ENCODE measurements at regions not wholly inside any gene's neighbourhood (a gene's known extent, or its start where the extent isn't known, plus 50 kb on each side); places are given as distances from the start of the nearest gene placed in this dataset.

DNA sequence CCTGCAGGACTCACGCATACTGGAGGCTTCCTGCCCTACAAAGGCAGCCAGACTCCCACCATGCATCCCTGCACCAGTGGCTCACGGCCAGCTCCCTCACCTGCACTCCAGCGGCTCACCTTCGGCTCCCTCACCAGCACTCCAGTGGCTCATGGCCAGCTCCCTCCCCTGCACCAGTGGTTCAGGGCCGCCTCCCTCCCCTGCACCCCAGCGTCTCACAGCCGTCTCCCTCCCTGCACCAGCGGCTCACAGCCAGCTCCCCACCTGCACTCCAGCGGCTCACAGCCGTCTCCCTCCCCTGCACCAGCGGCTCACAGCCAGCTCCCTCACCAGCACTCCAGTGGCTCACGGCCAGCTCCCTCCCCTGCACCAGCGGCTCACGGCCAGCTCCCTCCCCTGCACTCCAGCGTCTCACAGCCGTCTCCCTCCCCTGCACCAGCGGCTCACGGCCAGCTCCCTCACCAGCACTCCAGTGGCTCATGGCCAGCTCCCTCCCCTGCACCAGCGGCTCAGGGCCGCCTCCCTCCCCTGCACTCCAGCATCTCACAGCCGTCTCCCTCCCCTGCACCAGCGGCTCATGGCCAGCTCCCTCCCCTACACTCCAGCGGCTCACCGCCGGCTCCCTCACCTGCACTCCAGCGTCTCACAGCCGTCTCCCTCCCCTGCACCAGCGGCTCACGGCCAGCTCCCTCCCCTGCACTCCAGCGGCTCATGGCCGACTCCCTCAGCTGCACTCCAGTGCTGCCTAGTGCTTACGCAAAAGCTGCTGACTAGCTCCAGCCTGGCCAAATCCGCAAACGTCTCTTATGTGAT, 324.5 kb downstream of the NPHP4 start:
- Mint-ChIP-seq H3K36me3 (ENCODE audit: insufficient read depth) (no peaks in the 10 kb centered on the region), H3K4me1 (ENCODE audit: low read depth) (peaks cover 6% of the 10 kb centered on the region), H3K9me3 (no peaks in the 10 kb centered on the region), H3K4me3 (peak overlapping the region; percentile 10), H3K27me3 (ENCODE audit: low read depth) (peaks cover 2% of the 10 kb centered on the region)
- ATAC-seq, result no peak
- no peak for DNase-seq

DNA sequence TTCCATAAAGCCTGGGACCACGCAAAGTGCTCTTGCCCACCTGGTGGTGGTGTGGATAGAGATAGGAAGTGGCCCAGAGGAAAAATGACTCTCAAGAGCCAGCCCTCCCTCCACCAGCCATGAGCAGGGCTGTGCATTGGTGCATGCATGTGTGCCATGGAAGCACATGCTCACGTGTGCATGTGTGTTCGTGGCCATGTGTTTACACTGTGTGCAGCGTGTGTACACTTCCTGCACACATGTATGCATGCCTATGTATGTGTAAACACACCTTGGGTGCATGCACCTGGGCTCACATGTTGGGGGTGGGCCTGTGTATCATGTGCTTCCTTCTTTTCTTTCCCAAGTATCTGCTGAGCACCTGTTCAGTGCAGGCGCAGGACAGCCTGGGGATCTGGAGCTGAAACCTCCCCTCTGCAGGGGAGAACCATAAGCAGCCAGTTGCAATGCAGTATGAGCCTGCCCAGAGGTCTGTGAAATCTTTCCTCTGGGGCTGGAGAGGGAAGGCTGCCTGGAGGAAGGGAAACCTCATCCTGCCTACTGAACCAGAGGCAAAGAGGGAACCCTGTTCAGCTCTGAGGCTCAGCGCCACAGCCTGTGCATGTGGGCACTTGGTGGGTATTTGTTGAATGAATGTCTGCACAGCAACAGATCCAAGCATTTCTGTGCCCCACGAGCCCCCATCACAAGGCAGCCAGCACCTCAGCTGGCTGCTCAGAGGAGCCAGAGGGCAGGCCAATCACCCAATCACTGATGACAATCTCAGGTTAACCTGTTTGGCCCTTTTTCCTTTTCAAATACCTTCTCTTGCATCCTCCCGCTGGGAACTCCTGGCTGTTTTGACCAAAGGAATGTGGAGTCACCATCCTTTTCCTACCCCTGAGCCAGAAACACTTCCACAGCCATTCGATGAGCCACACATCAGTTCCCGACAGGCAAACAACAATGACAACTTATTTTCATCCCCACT, 327.0 kb downstream of the NPHP4 start:
- no peaks in the 10 kb centered on the region for H3K36me3 Mint-ChIP-seq (ENCODE audit: insufficient read depth)
- ATAC-seq (no peak), DNase-seq (no peak)
- peaks cover 9% of the 10 kb centered on the region for H3K4me1 Mint-ChIP-seq (ENCODE audit: low read depth)
- H3K27me3 Mint-ChIP-seq (ENCODE audit: low read depth), result peaks cover 6% of the 10 kb centered on the region
- H3K4me3 Mint-ChIP-seq, result no peak overlapping the region
- H3K9me3 Mint-ChIP-seq, result no peaks in the 10 kb centered on the region

DNA sequence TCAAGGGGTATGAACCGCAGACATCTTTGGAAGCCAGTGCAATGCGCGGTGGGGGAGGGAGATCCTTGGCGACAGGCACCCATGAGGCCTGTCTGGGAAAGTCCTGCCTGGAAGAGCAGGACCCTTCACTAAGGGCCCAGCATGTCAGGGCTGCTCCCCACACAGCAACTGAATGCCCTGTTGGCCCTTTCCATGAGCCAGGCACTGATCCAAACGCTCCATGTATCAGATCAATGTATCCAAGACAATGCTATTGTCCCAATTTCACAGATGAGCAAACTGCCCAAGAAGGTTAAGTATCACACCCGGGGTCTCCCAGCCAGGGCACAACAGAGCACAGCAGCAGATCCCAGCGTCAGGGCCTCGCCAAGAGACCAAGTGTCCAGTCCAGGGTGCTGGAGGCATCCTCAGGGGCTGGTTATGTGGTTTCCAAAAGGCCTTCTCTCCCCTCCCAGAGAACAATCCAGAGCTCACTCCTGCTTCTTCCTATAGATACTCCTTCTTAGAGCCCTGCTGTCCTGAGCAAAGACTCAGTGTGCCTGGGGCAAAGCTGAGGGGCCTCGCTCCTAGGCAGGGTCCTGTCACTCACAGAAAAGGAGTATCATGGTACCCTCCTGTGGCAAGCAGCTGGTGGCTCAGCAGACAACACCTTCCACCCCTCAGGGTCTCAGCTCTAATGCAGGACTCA, 328.0 kb downstream of the NPHP4 start:
- no peak for DNase-seq
- peaks cover 9% of the 10 kb centered on the region for H3K4me1 Mint-ChIP-seq (ENCODE audit: low read depth)
- ATAC-seq, result no peak
- H3K36me3 Mint-ChIP-seq (ENCODE audit: insufficient read depth), result no peaks in the 10 kb centered on the region
- H3K4me3 Mint-ChIP-seq, result no peak overlapping the region
- no peaks in the 10 kb centered on the region for H3K9me3 Mint-ChIP-seq
- H3K27me3 Mint-ChIP-seq (ENCODE audit: low read depth), result peaks cover 6% of the 10 kb centered on the region

DNA sequence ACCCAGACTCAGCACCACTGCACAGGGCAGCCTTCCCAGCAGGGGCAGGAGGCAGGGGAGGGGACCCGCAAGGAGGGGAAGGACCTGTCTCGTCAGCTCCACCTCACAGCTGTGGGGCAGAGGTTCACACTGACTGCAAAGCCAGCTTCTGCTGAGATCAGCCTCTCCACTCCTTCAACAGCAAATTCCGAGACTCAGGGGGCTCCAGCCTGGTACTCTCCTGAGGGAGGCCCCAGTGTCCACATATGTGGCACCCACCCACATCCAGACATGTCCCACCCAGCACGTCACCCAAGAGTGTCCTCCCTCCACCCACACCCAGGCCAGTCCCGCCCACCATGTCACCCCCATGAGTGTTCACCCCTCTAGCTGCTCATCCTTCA, 329.5 kb downstream of the NPHP4 start:
- no peaks in the 10 kb centered on the region for H3K36me3 Mint-ChIP-seq (ENCODE audit: insufficient read depth)
- H3K4me1 Mint-ChIP-seq (ENCODE audit: low read depth), result peaks cover 5% of the 10 kb centered on the region
- peaks cover 3% of the 10 kb centered on the region for H3K27me3 Mint-ChIP-seq (ENCODE audit: low read depth)
- ATAC-seq, result no peak
- no peak for DNase-seq
- no peaks in the 10 kb centered on the region for H3K9me3 Mint-ChIP-seq
- H3K4me3 Mint-ChIP-seq, result no peak overlapping the region

DNA sequence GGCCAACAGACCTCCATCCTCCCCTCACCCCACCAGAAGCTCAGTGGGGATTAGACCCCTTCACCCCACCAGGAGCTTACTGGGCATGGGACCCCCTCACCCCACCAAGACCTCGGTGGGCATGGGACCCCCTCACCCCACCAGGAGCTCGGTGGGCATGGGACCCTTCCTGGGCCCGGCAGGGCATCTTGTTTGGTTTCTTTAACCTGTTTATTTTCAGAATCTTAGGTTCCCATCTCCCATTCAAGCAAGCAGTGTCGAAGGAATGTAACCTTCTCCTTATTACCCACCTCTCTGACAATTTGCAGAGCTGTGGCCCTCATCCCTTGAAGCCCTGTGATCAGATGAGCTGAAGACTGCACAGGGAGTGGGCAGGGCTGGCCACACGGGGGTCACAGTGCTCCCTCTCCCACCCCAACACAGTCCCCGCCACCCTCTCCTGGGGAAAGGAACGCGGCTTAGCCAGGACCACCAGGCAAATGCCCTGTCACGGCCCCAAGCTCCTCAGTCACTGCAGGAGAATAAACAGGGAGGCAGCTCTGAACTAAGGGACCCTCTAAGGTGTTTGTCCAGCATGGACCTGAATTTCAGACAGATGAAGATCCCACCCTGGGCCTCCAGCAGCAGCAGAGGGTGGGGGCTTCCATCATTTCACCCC, 330.0 kb downstream of the NPHP4 start:
- H3K36me3 Mint-ChIP-seq (ENCODE audit: insufficient read depth), result no peaks in the 10 kb centered on the region
- H3K27me3 Mint-ChIP-seq (ENCODE audit: low read depth), result peaks cover 3% of the 10 kb centered on the region
- no peak for DNase-seq
- ATAC-seq, result no peak
- H3K4me3 Mint-ChIP-seq, result no peak overlapping the region
- no peaks in the 10 kb centered on the region for H3K9me3 Mint-ChIP-seq
- H3K4me1 Mint-ChIP-seq (ENCODE audit: low read depth), result peaks cover 5% of the 10 kb centered on the region

DNA sequence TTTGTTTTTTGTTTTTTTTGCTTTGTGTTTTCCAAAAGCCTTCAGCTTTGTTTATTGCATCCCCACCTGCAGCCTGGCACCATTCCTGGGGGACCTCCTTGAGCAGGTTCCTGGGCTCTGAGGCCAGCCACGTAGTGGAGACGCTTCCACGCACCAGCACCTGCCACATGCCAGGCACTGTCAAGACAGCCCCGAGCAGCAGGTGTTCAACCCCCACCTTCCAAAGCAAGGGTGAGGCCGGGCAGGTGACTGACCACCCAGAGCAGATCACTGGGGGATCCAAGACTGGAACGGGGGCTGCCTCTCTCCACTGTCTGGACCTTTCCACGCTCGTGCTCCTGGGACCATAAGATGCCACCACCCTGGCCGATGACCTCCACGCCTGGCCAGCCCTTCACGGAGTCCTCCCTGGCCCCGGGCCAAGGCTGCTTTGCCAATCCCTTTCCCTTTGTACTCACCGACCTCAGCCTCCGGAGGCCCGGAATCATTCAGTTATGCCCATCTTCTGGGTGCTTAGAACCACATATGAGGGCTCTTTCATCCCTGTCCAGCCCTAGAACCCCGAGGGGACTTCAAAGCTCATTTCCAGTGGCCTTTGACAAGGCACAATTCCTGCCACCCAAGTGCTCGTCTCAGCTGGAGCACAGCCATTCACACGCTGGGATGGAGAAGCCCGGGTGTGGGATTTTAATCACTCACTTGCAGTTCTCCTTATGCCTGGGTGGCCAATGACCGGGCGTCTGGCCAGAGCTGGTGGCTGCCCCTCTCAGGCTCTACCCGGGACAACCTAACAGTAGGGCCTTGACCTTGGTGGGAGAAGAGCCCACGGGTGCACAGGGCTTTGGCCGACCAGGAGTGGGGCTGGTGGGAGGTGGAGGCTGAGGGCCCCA, 330.8 kb downstream of the NPHP4 start:
- no peak for ATAC-seq
- no peaks in the 10 kb centered on the region for H3K36me3 Mint-ChIP-seq (ENCODE audit: insufficient read depth)
- DNase-seq, result no peak
- no peaks in the 10 kb centered on the region for H3K9me3 Mint-ChIP-seq
- peaks cover 3% of the 10 kb centered on the region for H3K27me3 Mint-ChIP-seq (ENCODE audit: low read depth)
- H3K4me3 Mint-ChIP-seq, result no peak overlapping the region
- peaks cover 3% of the 10 kb centered on the region for H3K4me1 Mint-ChIP-seq (ENCODE audit: low read depth)

DNA sequence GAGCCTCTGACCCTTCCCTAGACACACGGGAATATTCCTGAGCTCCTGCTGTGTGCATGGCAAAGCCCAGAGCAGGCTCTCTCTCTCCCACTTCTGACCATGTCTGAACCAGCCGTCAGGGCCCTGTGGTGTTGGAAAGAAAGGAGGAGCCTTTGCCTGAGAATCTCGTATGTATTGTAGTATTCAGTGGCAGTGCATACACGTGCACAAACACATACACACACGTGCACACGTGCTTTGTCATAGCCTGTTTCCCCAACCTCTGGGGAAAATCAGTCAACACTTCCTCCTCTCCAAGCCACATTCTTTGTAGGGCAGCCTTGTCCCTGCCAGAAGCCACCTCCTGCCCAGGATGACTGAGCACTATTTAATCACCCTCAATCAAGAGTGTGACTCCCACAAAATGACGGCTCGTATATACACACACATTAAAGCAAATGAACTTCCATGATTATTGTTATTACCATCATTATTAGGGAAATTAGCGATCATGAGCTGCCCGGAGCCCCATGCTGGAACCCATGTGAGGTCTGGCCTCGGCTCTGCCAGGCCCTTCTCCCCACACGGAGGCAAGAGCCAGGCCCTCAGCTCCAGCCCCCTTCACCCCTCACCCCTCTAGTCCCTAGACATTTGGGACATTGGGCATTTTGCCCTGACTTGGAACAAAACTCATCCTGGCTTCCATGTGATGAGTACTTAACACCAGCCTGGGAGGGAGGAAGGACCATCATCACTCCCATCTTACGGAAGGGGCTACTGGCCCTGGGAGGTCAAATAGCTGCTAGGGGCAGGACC, 331.9 kb downstream of the NPHP4 start:
- Mint-ChIP-seq H3K27me3 (ENCODE audit: low read depth) (peaks cover 3% of the 10 kb centered on the region), H3K4me3 (no peak overlapping the region), H3K4me1 (ENCODE audit: low read depth) (peaks cover 3% of the 10 kb centered on the region), H3K9me3 (peaks cover 4% of the 10 kb centered on the region), H3K36me3 (ENCODE audit: insufficient read depth) (no peaks in the 10 kb centered on the region)
- DNase-seq (no peak), ATAC-seq (no peak)

DNA sequence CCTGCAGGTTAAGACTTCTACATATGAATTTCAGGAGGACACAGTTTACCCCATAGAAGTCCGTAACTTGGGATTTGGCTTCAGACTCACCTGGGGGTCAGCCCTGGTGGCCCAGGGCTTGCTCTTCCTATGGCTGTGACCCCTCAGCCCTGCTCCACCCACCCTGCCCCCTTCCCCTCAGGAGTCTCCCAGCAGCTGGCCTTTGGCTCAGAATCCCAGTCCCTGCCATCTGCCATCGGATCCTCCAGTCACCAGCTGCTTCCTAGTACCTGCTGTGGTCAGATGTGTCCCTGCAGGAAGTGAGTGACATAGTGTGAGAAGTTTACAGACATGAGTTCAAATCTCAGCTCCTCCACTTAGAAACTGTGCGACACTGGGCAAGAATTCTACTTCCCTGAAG, 332.6 kb downstream of the NPHP4 start:
- DNase-seq, result no peak
- H3K36me3 Mint-ChIP-seq (ENCODE audit: insufficient read depth), result no peaks in the 10 kb centered on the region
- H3K9me3 Mint-ChIP-seq, result peaks cover 6% of the 10 kb centered on the region
- H3K4me3 Mint-ChIP-seq, result no peak overlapping the region
- no peak for ATAC-seq
- peaks cover 3% of the 10 kb centered on the region for H3K27me3 Mint-ChIP-seq (ENCODE audit: low read depth)
- peaks cover 3% of the 10 kb centered on the region for H3K4me1 Mint-ChIP-seq (ENCODE audit: low read depth)

DNA sequence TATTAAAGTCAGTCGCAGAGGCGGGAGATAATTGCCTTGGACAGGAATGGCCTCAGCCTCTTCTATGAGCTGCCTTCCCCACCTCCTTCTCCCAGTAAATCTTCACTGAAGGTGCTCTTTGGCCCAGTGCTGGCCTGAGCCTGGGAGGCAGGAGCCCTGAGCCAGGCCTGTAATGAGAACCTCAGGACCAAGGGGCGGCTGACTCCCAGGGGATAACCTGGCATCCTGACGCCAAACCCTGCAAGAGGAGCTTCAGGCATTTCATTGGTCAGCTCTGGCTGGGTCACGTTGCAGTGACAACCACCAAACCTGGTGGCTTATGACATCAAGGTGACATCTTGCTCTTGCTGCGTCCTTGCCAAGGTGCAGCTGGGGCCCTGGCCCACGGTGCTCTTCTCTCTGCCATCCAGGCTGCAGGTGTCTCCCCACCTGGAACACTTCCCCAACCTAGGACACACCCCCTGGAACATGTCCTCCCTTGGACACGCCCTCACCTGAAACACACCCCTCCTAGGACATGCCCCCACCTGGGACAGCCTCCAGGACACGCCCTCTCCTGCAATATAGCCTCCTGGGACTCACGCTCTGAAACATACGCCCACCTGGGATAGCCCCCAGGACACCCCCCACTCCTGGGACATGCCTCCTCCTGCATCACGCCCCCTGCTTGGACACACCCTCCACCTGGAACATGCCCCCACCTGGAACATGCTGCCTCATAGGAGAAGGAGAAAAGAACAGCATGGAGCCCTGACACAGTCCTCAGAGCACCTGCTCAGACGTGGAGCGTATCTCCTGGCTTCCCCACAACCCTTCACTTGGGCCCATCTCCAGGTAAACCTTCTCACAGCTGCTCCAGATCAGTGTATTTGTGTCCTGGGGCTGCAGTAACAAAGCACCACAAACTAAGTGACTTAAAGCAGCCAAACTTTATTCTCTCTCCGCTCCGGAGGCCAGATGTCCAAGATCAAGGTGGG, 333.6 kb downstream of the NPHP4 start:
- H3K36me3 Mint-ChIP-seq (ENCODE audit: insufficient read depth), result no peaks in the 10 kb centered on the region
- peaks cover 8% of the 10 kb centered on the region for H3K9me3 Mint-ChIP-seq
- no peak for DNase-seq
- peaks cover 3% of the 10 kb centered on the region for H3K27me3 Mint-ChIP-seq (ENCODE audit: low read depth)
- no peak overlapping the region for H3K4me3 Mint-ChIP-seq
- peaks cover 3% of the 10 kb centered on the region for H3K4me1 Mint-ChIP-seq (ENCODE audit: low read depth)
- no peak for ATAC-seq

DNA sequence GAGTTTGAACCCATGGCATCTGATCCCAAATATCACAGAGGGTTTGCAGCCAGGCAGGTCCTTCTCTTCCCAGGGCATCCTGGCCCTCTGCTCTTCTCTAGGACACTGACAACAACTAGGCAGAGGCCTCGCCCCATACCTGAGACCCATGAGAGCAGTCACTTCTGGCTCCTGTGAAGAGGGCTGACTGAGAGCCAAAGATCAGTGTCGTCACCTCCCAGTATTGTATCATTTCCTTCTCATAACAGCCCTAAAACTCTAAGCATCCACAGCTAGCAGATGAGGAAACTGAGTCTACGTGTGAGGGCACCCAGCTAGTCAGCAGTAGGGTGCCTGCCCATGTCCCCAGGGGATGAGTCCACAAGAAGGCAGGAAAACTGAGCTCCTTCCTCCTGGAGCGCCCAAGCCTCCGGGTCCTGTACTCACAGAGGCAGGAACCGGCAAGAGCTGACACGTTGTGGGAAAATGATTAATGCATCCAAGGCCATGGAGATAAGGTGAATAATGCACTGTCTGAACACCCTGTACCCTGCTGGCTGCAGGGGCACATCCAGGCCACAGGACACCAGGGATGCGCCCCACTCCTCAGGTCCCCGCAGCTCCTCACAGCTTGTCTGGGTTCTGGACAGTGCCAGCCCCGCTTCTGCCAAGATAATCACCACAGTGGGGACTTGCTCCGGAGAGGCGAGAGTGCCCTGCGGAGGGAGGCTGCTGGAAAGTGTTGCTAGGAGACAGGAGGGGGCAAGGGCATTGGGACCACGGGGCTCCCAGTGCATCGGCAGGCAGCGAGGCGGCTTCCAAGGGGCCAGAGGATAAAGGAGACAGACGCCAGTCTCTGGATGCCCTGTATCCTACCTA, 340.0 kb downstream of the NPHP4 start:
- Mint-ChIP-seq H3K4me3 (no peak overlapping the region), H3K36me3 (ENCODE audit: insufficient read depth) (no peaks in the 10 kb centered on the region), H3K9me3 (peaks cover 8% of the 10 kb centered on the region), H3K4me1 (ENCODE audit: low read depth) (peaks cover 5% of the 10 kb centered on the region), H3K27me3 (ENCODE audit: low read depth) (peaks cover 24% of the 10 kb centered on the region)
- no peak for ATAC-seq
- no peak for DNase-seq

DNA sequence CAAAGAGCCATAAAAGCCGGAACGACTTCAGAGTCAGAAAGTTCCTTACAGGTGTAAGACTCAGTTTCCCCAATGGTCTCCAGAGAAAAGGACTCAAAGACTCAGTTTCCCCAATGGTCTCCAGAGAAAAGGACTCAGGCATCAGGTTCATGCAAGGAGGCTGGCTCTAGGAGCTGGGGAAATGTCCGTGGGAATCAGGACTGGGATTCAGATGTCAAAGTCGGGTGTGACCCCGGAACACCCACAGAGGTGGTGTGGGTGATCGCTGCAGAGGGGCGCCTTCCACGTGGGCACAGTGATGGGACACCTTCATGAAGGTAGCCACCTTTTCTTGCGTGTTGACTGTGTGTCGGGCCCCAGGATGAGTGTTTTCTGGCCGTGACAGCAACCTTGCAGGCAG, 340.8 kb downstream of the NPHP4 start:
- no peak overlapping the region for H3K4me3 Mint-ChIP-seq
- no peaks in the 10 kb centered on the region for H3K36me3 Mint-ChIP-seq (ENCODE audit: insufficient read depth)
- ATAC-seq (no peak), DNase-seq (no peak)
- H3K4me1 Mint-ChIP-seq (ENCODE audit: low read depth), result peaks cover 5% of the 10 kb centered on the region
- peaks cover 28% of the 10 kb centered on the region for H3K27me3 Mint-ChIP-seq (ENCODE audit: low read depth)
- peaks cover 8% of the 10 kb centered on the region for H3K9me3 Mint-ChIP-seq

Data from activated T-cell treated with anti-CD3 and anti-CD28 coated beads, Interleukin-2, amount 50 U/mL, for 4 hours (primary cell).